Esophagus squamous epithelium (tissue), 4 donors: ENCODE measurements at regions not wholly inside any gene's neighbourhood (a gene's known extent, or its start where the extent isn't known, plus 50 kb on each side); places are given as distances from the start of the nearest gene placed in this dataset.

Experiments
- POLR2A ChIP-seq, 4 donors: fragments of 450-650 bp; IDR thresholded peaks; one replicate each; pipeline ENCODE4 v1.6.1; 2017; ENCODE audit warnings: antibody characterized with exemption in 4 of 4, mild to moderate bottlenecking in 4 of 4, moderate library complexity in 3 of 4
- TF ChIP-seq, protein P1 (sequence below), 6 experiments: fragments of 450-650 bp in 4 of 6; fragments of 200-600 bp in 2 of 6; sonication (generic) in 2 of 6; IDR thresholded peaks; one replicate each; pipeline ENCODE4 v1.5.1; 2016 to 2019; ENCODE audit warnings: antibody characterized with exemption in 6 of 6, mild to moderate bottlenecking in 4 of 6, moderate library complexity in 4 of 6

DNA sequence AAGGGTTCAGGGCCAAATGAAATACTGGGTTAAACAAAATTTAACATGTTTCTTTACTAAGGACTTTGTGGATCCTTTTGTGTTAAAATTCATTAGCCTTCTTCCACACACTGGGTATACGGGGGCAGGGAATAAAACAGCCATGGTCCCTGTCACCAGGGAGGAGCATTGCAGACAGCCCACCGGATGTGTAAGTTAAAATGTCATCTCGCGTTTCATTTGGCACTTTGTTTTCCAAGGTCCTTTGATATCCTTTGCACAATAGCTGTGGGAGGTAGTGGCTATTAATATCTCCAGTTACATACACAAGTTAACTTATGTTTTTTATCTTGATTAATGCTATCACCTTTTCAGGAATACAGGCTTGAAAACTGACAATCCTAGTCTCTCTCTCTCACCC lies 172.7 kb downstream of the BARHL2 start:
- TF ChIP-seq, protein P1, sequence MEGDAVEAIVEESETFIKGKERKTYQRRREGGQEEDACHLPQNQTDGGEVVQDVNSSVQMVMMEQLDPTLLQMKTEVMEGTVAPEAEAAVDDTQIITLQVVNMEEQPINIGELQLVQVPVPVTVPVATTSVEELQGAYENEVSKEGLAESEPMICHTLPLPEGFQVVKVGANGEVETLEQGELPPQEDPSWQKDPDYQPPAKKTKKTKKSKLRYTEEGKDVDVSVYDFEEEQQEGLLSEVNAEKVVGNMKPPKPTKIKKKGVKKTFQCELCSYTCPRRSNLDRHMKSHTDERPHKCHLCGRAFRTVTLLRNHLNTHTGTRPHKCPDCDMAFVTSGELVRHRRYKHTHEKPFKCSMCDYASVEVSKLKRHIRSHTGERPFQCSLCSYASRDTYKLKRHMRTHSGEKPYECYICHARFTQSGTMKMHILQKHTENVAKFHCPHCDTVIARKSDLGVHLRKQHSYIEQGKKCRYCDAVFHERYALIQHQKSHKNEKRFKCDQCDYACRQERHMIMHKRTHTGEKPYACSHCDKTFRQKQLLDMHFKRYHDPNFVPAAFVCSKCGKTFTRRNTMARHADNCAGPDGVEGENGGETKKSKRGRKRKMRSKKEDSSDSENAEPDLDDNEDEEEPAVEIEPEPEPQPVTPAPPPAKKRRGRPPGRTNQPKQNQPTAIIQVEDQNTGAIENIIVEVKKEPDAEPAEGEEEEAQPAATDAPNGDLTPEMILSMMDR (IDR thresholded peaks at IDR 0.05) = no peak
- TF ChIP-seq POLR2A (IDR thresholded peaks at IDR 0.05) = no peak
